AG04449 (cell line): ENCODE measurements at regions not wholly inside any gene's neighbourhood (a gene's known extent, or its start where the extent isn't known, plus 50 kb on each side); places are given as distances from the start of the nearest gene placed in this dataset.

Source experiments
- CTCF ChIA-PET: fragments of 350-600 bp; formaldehyde crosslinking; extraction: SDS; loops from one replicate; lab custom pipeline; 2021; ENCODE audit warnings: antibody characterized with exemption; lab: Yijun Ruan, JAX
- POLR2A ChIA-PET: fragments of 400-600, 350-600 bp; formaldehyde crosslinking; extraction: SDS; loops from one replicate; lab custom pipeline; 2020; ENCODE audit warnings: antibody characterized with exemption, inconsistent platforms; lab: Yijun Ruan, JAX
- DNase-seq: peaks from one replicate; pipeline ENCODE4 v3.0.0-alpha.2; 2010; ENCODE audit warnings: low read depth, low spot score
- H3K4me3 ChIP-seq: 2 replicates; pipeline ENCODE4 v1.5.1; 2011; ENCODE audit warnings: low read depth, mild to moderate bottlenecking, control low read depth, low read length
- TF ChIP-seq, protein P1 (sequence below): IDR thresholded peaks from one replicate; pipeline ENCODE4 v1.5.1; 2011; ENCODE audit warnings: mild to moderate bottlenecking, moderate library complexity, low read length, control low read depth, inconsistent platforms; ENCODE audit not compliant: insufficient read depth; ENCODE audit errors: missing control alignments

DNA sequence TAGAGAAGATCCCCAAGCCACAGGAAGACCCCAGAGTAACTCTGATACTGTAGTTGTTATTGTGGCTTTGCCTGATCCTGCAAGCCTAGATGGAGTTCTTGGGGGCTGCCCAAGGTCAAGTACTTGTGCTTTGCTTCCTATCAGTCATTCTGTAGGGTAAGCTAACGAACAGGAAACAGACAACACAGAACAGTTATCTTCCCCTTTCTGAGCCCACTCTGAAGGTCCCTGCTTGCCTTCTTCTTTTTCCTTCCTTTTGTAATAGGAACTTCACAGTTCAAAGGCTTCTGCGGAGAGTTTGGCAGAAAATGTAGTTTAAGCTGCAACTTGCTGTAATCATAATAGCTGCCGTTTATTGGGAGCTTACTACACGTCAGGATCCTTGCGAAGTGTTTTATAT is 494.1 kb upstream of the ERCC4 start:
- DNase-seq = no peak
- CTCF ChIA-PET = no interaction called here
- POLR2A ChIA-PET = no interaction called here
- no peak overlapping the region for H3K4me3 ChIP-seq
- TF ChIP-seq, protein P1, sequence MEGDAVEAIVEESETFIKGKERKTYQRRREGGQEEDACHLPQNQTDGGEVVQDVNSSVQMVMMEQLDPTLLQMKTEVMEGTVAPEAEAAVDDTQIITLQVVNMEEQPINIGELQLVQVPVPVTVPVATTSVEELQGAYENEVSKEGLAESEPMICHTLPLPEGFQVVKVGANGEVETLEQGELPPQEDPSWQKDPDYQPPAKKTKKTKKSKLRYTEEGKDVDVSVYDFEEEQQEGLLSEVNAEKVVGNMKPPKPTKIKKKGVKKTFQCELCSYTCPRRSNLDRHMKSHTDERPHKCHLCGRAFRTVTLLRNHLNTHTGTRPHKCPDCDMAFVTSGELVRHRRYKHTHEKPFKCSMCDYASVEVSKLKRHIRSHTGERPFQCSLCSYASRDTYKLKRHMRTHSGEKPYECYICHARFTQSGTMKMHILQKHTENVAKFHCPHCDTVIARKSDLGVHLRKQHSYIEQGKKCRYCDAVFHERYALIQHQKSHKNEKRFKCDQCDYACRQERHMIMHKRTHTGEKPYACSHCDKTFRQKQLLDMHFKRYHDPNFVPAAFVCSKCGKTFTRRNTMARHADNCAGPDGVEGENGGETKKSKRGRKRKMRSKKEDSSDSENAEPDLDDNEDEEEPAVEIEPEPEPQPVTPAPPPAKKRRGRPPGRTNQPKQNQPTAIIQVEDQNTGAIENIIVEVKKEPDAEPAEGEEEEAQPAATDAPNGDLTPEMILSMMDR = no peak

DNA sequence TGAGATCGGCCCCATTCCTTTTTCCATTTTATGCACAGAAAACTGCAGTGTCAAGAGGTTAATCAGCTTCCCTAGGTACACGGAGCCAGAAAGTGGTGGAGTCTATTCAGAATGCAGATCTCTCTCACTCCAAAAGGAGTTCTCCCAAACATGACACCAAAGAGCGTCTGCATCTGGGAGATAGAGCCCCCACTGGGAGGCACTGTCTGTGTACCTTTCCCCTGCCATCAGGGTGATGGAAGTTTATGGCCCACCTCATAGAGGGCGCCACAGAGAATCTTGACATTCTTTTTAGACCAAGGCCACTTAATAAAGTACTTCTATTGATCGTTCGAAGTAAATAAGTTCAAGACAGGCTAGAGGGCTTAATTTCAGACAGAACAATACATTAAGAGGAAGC is 493.7 kb upstream of the ERCC4 start:
- H3K4me3 ChIP-seq = no peak overlapping the region
- no peak for DNase-seq
- TF ChIP-seq, protein P1 = no peak
- CTCF ChIA-PET = no interaction called here
- POLR2A ChIA-PET = no interaction called here

DNA sequence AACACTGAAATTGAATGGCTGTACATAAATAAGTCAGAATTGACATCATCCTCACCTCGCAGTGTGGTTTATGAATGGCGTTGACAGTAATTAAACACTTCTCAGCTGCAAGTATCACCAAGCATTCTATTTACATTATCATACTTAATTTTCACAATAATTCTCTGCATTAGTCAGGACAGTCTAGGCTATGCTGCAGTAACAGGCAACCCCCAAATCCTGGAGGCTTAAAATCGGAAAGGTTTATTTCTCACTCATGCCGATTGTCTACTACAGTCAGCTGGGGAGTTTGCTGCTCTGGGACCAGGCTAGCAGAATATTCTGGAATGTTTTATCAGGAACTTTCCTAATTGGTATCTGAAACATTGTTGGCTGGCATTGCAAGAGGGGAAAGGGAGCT is 493.2 kb upstream of the ERCC4 start:
- POLR2A ChIA-PET = no interaction called here
- CTCF ChIA-PET = no interaction called here
- DNase-seq = no peak
- no peak overlapping the region for H3K4me3 ChIP-seq
- TF ChIP-seq, protein P1 = no peak

DNA sequence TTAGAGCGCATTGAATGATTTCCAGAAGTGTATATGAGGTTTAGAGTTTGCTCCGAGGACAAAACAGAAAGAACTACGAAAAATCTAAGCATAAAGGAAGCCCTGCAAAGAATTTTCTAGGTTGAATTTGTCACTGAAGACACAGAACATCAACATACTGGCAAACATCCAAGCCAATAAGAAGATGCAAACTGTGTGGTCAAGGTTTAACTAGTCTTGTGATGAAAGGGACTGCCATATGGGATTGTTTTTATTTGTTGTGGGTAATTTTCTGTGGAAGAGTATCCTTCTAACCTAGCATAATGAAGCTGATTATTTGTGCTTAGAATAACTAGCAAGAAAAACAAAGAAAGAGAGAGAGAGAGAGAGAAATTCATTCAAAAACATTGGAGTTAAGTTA is 492.0 kb upstream of the ERCC4 start:
- ChIA-PET POLR2A (no interaction called here), CTCF (interaction anchor here (0.9 kb wide), 1 partner anchor 26 kb away, joined by 3 read pairs; no protein-coding TSS in a partner anchor)
- TF ChIP-seq, protein P1 = no peak
- H3K4me3 ChIP-seq = no peak overlapping the region
- no peak for DNase-seq

DNA sequence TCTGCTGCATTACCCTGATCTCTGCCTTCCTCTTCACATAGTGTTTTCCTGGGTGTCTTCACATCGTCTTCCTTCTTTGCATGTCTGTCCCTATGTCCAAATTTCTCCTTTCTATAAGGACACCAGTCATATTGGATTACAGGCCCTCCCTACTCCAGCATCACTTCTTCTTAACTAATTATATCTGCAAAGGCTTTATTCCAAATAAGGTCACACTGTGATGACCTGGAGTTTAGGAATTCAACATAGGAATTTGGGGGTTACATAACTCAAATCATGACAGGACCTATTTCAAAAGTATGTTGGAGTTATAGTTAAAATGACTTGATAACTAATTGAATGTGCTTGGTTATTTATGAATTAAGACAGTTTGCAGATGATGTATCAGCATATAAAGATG is 490.5 kb upstream of the ERCC4 start:
- DNase-seq = no peak
- no peak overlapping the region for H3K4me3 ChIP-seq
- TF ChIP-seq, protein P1 = no peak
- POLR2A ChIA-PET = no interaction called here
- CTCF ChIA-PET = no interaction called here

DNA sequence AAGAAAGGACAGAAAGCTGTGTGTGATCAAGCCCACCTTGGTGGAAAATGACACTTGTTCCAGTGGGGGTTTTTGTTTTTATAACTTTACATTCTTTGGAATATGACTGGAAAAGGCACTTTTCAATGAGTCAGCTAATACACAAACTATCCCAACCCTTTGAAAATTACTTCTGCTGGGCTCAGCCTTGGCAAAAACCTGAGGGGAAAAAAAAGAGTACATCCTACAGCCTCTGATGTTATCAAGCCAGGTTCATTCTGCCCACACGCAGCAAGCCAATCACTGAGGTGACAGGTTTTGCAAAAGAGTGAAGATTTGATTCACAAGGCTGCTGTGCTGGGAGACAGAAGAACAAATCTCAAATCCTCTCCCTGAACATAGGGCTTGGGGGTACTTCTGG is 484.5 kb upstream of the ERCC4 start:
- DNase-seq = no peak
- no peak overlapping the region for H3K4me3 ChIP-seq
- ChIA-PET POLR2A (no interaction called here), CTCF (no interaction called here)
- TF ChIP-seq, protein P1 = no peak
